ENCODE measurements at regions not wholly inside any gene's neighbourhood (a gene's known extent, or its start where the extent isn't known, plus 50 kb on each side); places are given as distances from the start of the nearest gene placed in this dataset.

DNA sequence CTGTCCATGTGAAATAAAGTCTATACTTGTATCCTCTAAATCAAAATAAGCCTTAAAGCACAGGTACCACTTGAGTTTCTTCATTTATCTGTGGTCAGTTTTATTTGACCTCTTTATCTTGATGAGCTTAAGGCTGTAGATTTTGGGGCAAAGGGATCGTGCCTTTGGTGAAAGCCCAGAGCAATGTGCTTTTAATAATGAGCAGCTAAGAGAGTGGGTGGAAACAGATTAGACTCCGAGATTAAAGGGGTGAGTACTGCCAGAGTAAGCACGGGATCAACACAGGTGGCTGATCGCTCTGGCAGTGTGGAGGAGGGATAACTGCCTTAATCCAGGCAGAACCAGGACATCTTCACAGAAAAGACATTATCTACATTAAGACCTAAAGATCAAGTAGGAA lies 280.4 kb downstream of the TDRD15 start:
- Histone ChIP-seq H3K4me3 (no peak overlapping the region), H3K27ac (no peak overlapping the region), H3K27me3 (no peaks in the 10 kb centered on the region), H3K9ac (no peak overlapping the region), H3K36me3 (no peaks in the 10 kb centered on the region), H3K4me2 (no peak overlapping the region), H4K20me1 (no peaks in the 10 kb centered on the region), H3K4me1 (no peaks in the 10 kb centered on the region), H3K9me3 (no peaks in the 10 kb centered on the region)
- TF ChIP-seq Cebpa-rat (IDR thresholded peaks at IDR 0.05) = no peak

GRCh38 chr2:21404827-21405625 lies 281.3 kb downstream of the TDRD15 start:
- H4K20me1 ChIP-seq = no peaks in the 10 kb centered on the region
- H3K27me3 ChIP-seq = no peaks in the 10 kb centered on the region
- no peaks in the 10 kb centered on the region for H3K4me1 ChIP-seq
- no peak overlapping the region for H3K4me2 ChIP-seq
- H3K9me3 ChIP-seq = no peaks in the 10 kb centered on the region
- H3K9ac ChIP-seq = no peak overlapping the region
- no peaks in the 10 kb centered on the region for H3K36me3 ChIP-seq
- TF ChIP-seq Cebpa-rat (IDR thresholded peaks at IDR 0.05) = no peak
- no peak overlapping the region for H3K27ac ChIP-seq
- no peak overlapping the region for H3K4me3 ChIP-seq

GRCh38 chr2:21406386-21406785 lies 282.6 kb downstream of the TDRD15 start:
- Histone ChIP-seq H3K27me3 (no peaks in the 10 kb centered on the region), H3K9me3 (no peaks in the 10 kb centered on the region), H3K4me1 (no peaks in the 10 kb centered on the region), H3K36me3 (no peaks in the 10 kb centered on the region), H3K4me2 (no peak overlapping the region), H3K27ac (no peak overlapping the region), H3K4me3 (no peak overlapping the region), H3K9ac (no peak overlapping the region), H4K20me1 (no peaks in the 10 kb centered on the region)
- no peak for TF ChIP-seq Cebpa-rat (IDR thresholded peaks at IDR 0.05)

GRCh38 chr2:21406911-21407310 lies 283.1 kb downstream of the TDRD15 start:
- no peak overlapping the region for H3K4me3 ChIP-seq
- H4K20me1 ChIP-seq = no peaks in the 10 kb centered on the region
- H3K9ac ChIP-seq = no peak overlapping the region
- H3K36me3 ChIP-seq = no peaks in the 10 kb centered on the region
- TF ChIP-seq Cebpa-rat (IDR thresholded peaks at IDR 0.05) = no peak
- H3K27me3 ChIP-seq = no peaks in the 10 kb centered on the region
- no peak overlapping the region for H3K27ac ChIP-seq
- no peak overlapping the region for H3K4me2 ChIP-seq
- H3K9me3 ChIP-seq = no peaks in the 10 kb centered on the region
- no peaks in the 10 kb centered on the region for H3K4me1 ChIP-seq

- TF ChIP-seq Cebpa-rat (IDR thresholded peaks at IDR 0.05) = no peak
- no peaks in the 10 kb centered on the region for H3K36me3 ChIP-seq
- no peaks in the 10 kb centered on the region for H3K9me3 ChIP-seq
- H4K20me1 ChIP-seq = no peaks in the 10 kb centered on the region
- no peaks in the 10 kb centered on the region for H3K27me3 ChIP-seq
- H3K4me1 ChIP-seq = no peaks in the 10 kb centered on the region
- no peak overlapping the region for H3K4me3 ChIP-seq
- no peak overlapping the region for H3K9ac ChIP-seq
- H3K4me2 ChIP-seq = no peak overlapping the region
- H3K27ac ChIP-seq = no peak overlapping the region
These were observed 284.1 kb downstream of the TDRD15 start for GRCh38 chr2:21407851-21408250.

GRCh38 chr2:21411741-21412140 lies 288.0 kb downstream of the TDRD15 start:
- H3K4me2 ChIP-seq = no peak overlapping the region
- no peaks in the 10 kb centered on the region for H3K27me3 ChIP-seq
- H3K9me3 ChIP-seq = no peaks in the 10 kb centered on the region
- H3K27ac ChIP-seq = no peak overlapping the region
- H3K4me3 ChIP-seq = no peak overlapping the region
- TF ChIP-seq Cebpa-rat (IDR thresholded peaks at IDR 0.05) = no peak
- H3K9ac ChIP-seq = no peak overlapping the region
- no peaks in the 10 kb centered on the region for H3K4me1 ChIP-seq
- no peaks in the 10 kb centered on the region for H3K36me3 ChIP-seq
- H4K20me1 ChIP-seq = no peaks in the 10 kb centered on the region

- Histone ChIP-seq H3K36me3 (no peaks in the 10 kb centered on the region), H3K4me3 (no peak overlapping the region), H3K27ac (no peak overlapping the region), H3K9ac (no peak overlapping the region), H3K4me1 (no peaks in the 10 kb centered on the region), H3K27me3 (no peaks in the 10 kb centered on the region), H3K4me2 (no peak overlapping the region), H4K20me1 (no peaks in the 10 kb centered on the region), H3K9me3 (no peaks in the 10 kb centered on the region)
- no peak for TF ChIP-seq Cebpa-rat (IDR thresholded peaks at IDR 0.05)
These were observed 289.2 kb downstream of the TDRD15 start for GRCh38 chr2:21412944-21413443.

GRCh38 chr2:21415234-21415633 lies 291.5 kb downstream of the TDRD15 start:
- Histone ChIP-seq H3K9me3 (no peaks in the 10 kb centered on the region), H3K4me2 (no peak overlapping the region), H3K27me3 (no peaks in the 10 kb centered on the region), H3K4me1 (no peaks in the 10 kb centered on the region), H3K9ac (no peak overlapping the region), H3K36me3 (no peaks in the 10 kb centered on the region), H3K27ac (no peak overlapping the region), H4K20me1 (no peaks in the 10 kb centered on the region), H3K4me3 (no peak overlapping the region)
- TF ChIP-seq Cebpa-rat (IDR thresholded peaks at IDR 0.05) = no peak

- TF ChIP-seq Cebpa-rat (IDR thresholded peaks at IDR 0.05) = no peak
- Histone ChIP-seq H3K9ac (no peak overlapping the region), H4K20me1 (no peaks in the 10 kb centered on the region), H3K4me3 (no peak overlapping the region), H3K9me3 (no peaks in the 10 kb centered on the region), H3K4me2 (no peak overlapping the region), H3K4me1 (no peaks in the 10 kb centered on the region), H3K27ac (no peak overlapping the region), H3K27me3 (no peaks in the 10 kb centered on the region), H3K36me3 (no peaks in the 10 kb centered on the region)
These were observed 292.5 kb downstream of the TDRD15 start for GRCh38 chr2:21416226-21416625.

DNA sequence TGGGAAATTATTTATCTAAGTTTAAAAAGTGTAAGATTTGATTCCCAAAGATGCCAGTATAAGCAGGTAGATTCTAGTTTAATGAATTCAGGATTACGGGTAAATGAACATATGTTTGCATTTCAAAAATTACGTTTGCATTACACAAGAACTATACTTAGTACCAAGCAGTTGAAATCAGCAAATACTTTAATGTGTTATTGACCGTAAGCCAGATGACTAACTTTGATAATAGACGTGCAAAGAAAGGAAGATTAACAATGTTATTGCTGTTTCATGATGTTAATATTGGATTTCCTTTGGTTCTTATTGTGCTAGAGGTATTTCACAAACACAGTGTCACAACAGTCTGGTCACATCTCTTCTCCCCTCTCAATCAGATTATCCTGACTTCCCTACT lies 294.7 kb downstream of the TDRD15 start:
- Histone ChIP-seq H3K27ac (no peak overlapping the region), H4K20me1 (no peaks in the 10 kb centered on the region), H3K4me2 (no peak overlapping the region), H3K9me3 (0 out of 2 replicates have a peak, but pooled peaks cover 3% of the 10 kb centered on the region), H3K4me1 (peaks cover under 1% of the 10 kb centered on the region; the same call in 1 of the 2 replicates), H3K36me3 (no peaks in the 10 kb centered on the region), H3K9ac (no peak overlapping the region), H3K27me3 (no peaks in the 10 kb centered on the region), H3K4me3 (no peak overlapping the region)
- TF ChIP-seq Cebpa-rat (IDR thresholded peaks at IDR 0.05) = no peak

Measured in BLaER1 (cell line).